Hepatocyte (in vitro differentiated cells): ENCODE measurements at regions not wholly inside any gene's neighbourhood (a gene's known extent, or its start where the extent isn't known, plus 50 kb on each side); places are given as distances from the start of the nearest gene placed in this dataset.

Experiments used
- DNase-seq: peaks from one replicate; pipeline ENCODE4 v3.0.0-alpha.2; 2016; ENCODE audit warnings: low spot score
- H2AFZ ChIP-seq: fragments of 200-600 bp; sonication (generic); 2 replicates; pipeline ENCODE4 v1.6.0; 2016; ENCODE audit warnings: antibody characterized with exemption, mild to moderate bottlenecking
- H3K27ac ChIP-seq: fragments of 200-600 bp; sonication (generic); 2 replicates; pipeline ENCODE4 v1.5.1; 2016; ENCODE audit warnings: mild to moderate bottlenecking
- H3K27me3 ChIP-seq: fragments of 200-600 bp; sonication (generic); 2 replicates; pipeline ENCODE4 v1.6.1; 2016
- H3K36me3 ChIP-seq: fragments of 200-600 bp; sonication (generic); replicated peaks from 2 replicates; pipeline ENCODE4 v1.5.1; 2016; ENCODE audit warnings: low read depth; ENCODE audit not compliant: insufficient read depth
- H3K4me1 ChIP-seq: fragments of 200-600 bp; sonication (generic); 2 replicates; pipeline ENCODE4 v1.5.1; 2016; ENCODE audit warnings: mild to moderate bottlenecking, moderate library complexity; ENCODE audit not compliant: insufficient read depth
- H3K4me2 ChIP-seq: fragments of 200-600 bp; sonication (generic); 2 replicates; pipeline ENCODE4 v1.6.0; 2016
- H3K4me3 ChIP-seq: fragments of 200-600 bp; sonication (generic); 2 replicates; pipeline ENCODE4 v1.5.1; 2016; ENCODE audit warnings: mild to moderate bottlenecking
- H3K79me2 ChIP-seq: fragments of 200-600 bp; sonication (generic); 2 replicates; pipeline ENCODE4 v1.6.0; 2017; ENCODE audit warnings: mild to moderate bottlenecking
- H3K9me2 ChIP-seq: fragments of 200-600 bp; sonication (generic); replicated peaks from 2 replicates; pipeline ENCODE4 v1.6.0; 2017; ENCODE audit warnings: mild to moderate bottlenecking; ENCODE audit not compliant: insufficient read depth
- H3K9me3 ChIP-seq: fragments of 200-600 bp; sonication (generic); 2 replicates; pipeline ENCODE4 v1.5.1; 2016; ENCODE audit warnings: low read depth, mild to moderate bottlenecking
- H4K20me1 ChIP-seq: fragments of 200-600 bp; sonication (generic); 2 replicates; pipeline ENCODE4 v1.6.0; 2016; ENCODE audit warnings: mild to moderate bottlenecking; ENCODE audit not compliant: insufficient read depth, poor library complexity, severe bottlenecking
- EZH2 ChIP-seq: fragments of 200-600 bp; sonication (generic); IDR thresholded peaks from 2 replicates; pipeline ENCODE4 v1.6.1; 2016; ENCODE audit warnings: antibody characterized with exemption, mild to moderate bottlenecking, borderline replicate concordance
- EZH2phosphoT487 ChIP-seq: fragments of 200-600 bp; sonication (generic); IDR thresholded peaks from one replicate; pipeline ENCODE4 v1.6.1; 2018; ENCODE audit warnings: antibody characterized with exemption, mild to moderate bottlenecking, low read depth, moderate library complexity; ENCODE audit not compliant: unreplicated experiment, severe bottlenecking
- WGBS: methylation state at CpG from one replicate; pipeline ENCODE4 v1.1.6; 2016; ENCODE audit warnings: low lambda C conversion rate; ENCODE audit errors: missing lambda C conversion rate; 5-methylcytosine and 5-hydroxymethylcytosine counted together
- TF ChIP-seq, protein P1 (sequence below): fragments of 200-600 bp; sonication (generic); IDR thresholded peaks from 2 replicates; pipeline ENCODE4 v1.5.1; 2016; ENCODE audit warnings: antibody characterized with exemption, mild to moderate bottlenecking; ENCODE audit not compliant: poor library complexity

DNA sequence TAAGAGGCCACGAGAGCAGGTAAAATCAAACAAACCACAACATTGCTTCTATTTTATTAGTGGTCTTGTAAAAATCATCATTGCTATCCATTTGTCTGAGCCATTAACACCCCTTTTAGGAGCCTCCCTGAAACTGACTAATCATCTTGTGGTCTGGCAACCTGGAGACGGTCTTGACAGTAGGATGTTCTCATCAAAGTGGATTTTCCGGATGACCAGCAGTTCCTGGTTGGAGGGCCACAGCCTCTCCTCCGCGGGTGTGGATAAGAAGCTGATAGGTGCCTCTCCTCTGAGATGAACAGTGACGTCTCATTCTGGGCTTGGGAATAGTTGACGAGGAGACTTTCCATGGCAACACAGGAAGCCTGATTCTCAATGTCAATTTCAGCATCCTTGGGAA is 490.7 kb downstream of the TYW1 start:
- Histone ChIP-seq H3K4me1 (no peaks in the 10 kb centered on the region), H4K20me1 (no peaks in the 10 kb centered on the region), H3K27me3 (no peaks in the 10 kb centered on the region), H3K4me3 (no peak overlapping the region), H3K9me2 (no peaks in the 10 kb centered on the region), H3K27ac (no peak overlapping the region), H3K79me2 (no peaks in the 10 kb centered on the region), H3K9me3 (no peaks in the 10 kb centered on the region), H2AFZ (no peak overlapping the region), H3K4me2 (no peak overlapping the region), H3K36me3 (no peaks in the 10 kb centered on the region)
- TF ChIP-seq EZH2 (no peak), EZH2phosphoT487 (no peak)
- TF ChIP-seq, protein P1, sequence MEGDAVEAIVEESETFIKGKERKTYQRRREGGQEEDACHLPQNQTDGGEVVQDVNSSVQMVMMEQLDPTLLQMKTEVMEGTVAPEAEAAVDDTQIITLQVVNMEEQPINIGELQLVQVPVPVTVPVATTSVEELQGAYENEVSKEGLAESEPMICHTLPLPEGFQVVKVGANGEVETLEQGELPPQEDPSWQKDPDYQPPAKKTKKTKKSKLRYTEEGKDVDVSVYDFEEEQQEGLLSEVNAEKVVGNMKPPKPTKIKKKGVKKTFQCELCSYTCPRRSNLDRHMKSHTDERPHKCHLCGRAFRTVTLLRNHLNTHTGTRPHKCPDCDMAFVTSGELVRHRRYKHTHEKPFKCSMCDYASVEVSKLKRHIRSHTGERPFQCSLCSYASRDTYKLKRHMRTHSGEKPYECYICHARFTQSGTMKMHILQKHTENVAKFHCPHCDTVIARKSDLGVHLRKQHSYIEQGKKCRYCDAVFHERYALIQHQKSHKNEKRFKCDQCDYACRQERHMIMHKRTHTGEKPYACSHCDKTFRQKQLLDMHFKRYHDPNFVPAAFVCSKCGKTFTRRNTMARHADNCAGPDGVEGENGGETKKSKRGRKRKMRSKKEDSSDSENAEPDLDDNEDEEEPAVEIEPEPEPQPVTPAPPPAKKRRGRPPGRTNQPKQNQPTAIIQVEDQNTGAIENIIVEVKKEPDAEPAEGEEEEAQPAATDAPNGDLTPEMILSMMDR: no peak
- 48% methylated on average over 7 of the region's 7 CpGs for WGBS
- no peak for DNase-seq

DNA sequence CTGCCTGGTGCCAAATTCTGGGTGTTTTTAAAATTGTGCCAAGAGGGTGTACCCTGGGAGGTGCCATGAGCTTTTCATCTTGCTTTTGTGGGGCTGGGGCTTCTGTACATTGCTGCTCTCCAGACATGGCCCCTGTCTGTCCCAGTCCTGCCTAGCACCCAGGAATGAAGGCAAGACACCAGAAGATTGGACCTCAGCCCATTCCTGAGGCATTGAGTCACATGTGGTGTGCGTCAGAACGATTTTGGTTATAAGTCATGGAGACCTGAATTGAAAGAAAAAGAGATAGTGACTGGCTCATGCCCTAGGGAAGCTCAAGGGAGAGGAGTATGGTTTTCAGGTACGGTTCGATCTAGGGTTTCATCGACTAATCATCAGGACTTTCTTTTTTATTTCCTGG is 493.2 kb downstream of the TYW1 start:
- Histone ChIP-seq H3K4me2 (no peak overlapping the region), H3K9me3 (no peaks in the 10 kb centered on the region), H3K27ac (no peak overlapping the region), H3K4me1 (no peaks in the 10 kb centered on the region), H3K36me3 (no peaks in the 10 kb centered on the region), H3K9me2 (no peaks in the 10 kb centered on the region), H3K79me2 (no peaks in the 10 kb centered on the region), H3K27me3 (no peaks in the 10 kb centered on the region), H4K20me1 (no peaks in the 10 kb centered on the region), H2AFZ (no peak overlapping the region), H3K4me3 (no peak overlapping the region)
- TF ChIP-seq EZH2phosphoT487: no peak
- no peak for TF ChIP-seq EZH2
- TF ChIP-seq, protein P1: no peak
- WGBS: 96% methylated on average over 5 of the region's 5 CpGs
- no peak for DNase-seq

DNA sequence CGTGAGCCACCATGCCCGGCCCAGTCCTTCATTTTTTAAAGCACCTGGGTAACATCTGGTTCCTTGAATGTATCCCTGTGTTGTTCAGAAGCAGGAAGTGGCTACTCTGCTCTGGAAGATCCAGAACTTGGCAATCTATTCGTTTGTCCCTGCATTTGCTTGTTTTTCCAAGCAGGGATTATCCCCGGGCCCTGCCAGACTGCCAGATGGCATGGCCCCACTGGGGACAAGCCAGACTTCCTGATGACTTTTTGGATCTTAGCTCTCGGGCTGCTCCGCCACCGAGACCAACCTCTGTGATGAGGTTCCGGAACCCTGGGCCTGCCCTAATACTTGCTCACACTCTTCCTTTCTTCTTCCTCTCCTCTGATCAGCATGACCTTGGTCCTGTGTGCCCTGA is 496.7 kb downstream of the TYW1 start:
- 86% methylated on average over 8 of the region's 8 CpGs for WGBS

More for the DNA sequence above, 496.7 kb downstream of the TYW1 start:
- H3K36me3 ChIP-seq: no peaks in the 10 kb centered on the region
- DNase-seq: no peak
- no peaks in the 10 kb centered on the region for H4K20me1 ChIP-seq
- no peaks in the 10 kb centered on the region for H3K9me2 ChIP-seq
- H3K4me2 ChIP-seq: no peak overlapping the region
- H3K9me3 ChIP-seq: no peaks in the 10 kb centered on the region
- no peaks in the 10 kb centered on the region for H3K27me3 ChIP-seq
- no peak overlapping the region for H2AFZ ChIP-seq
- H3K27ac ChIP-seq: no peak overlapping the region
- no peak overlapping the region for H3K4me3 ChIP-seq
- H3K4me1 ChIP-seq: no peaks in the 10 kb centered on the region
- no peaks in the 10 kb centered on the region for H3K79me2 ChIP-seq
- TF ChIP-seq EZH2phosphoT487 (no peak), EZH2 (no peak)
- TF ChIP-seq, protein P1: no peak
